OCI-M2 (cell line): ENCODE measurements at regions not wholly inside any gene's neighbourhood (a gene's known extent, or its start where the extent isn't known, plus 50 kb on each side); places are given as distances from the start of the nearest gene placed in this dataset.
"Not testable (repeated sequence)": the region's sequence is repeated elsewhere in the genome, so short reads cannot be mapped to it uniquely, and the experiment has no call there.

Experiments used
- DNase-seq: peaks from one replicate; lab custom pipeline; 2025; ENCODE audit not compliant: unreplicated experiment; lab: John Stamatoyannopoulos, UW

DNA sequence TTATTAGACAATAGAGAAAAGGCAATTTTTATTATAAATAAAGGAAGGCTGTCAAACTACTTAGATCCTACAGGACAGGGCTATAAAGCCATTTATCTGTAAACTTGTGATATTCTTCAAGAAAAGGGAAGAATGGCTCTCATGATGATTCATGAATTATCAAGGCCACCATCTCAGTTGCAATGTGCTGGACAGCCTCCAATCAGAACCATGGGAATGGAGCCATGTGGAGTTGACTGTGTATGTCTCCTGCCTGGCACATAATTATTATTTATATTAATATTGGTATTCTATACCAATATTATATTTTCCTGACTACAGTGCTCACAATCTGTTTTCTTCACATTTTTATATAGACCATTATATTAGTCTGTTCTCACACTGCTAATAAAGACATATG is 560.5 kb upstream of the MIR17HG start:
- DNase-seq, result no peak

DNA sequence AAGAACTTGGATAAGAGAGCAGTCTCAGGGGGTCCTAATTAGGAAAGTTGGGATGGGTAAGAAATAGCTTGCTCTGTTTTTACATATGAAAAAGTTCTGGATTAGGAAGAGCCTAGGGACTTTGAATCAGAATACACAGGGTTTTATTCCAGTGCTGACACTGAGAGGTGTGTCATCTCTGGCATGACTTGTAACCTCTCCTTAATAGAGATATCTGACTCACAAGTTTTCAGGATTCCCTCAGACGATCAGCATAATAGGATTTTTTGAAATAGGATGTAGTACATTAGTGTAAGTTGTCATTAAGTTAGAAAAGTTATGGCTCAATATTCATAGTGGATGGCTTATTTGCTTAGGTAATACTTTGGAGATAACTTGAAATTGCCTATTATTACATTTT is 555.2 kb upstream of the MIR17HG start:
- no peak for DNase-seq

DNA sequence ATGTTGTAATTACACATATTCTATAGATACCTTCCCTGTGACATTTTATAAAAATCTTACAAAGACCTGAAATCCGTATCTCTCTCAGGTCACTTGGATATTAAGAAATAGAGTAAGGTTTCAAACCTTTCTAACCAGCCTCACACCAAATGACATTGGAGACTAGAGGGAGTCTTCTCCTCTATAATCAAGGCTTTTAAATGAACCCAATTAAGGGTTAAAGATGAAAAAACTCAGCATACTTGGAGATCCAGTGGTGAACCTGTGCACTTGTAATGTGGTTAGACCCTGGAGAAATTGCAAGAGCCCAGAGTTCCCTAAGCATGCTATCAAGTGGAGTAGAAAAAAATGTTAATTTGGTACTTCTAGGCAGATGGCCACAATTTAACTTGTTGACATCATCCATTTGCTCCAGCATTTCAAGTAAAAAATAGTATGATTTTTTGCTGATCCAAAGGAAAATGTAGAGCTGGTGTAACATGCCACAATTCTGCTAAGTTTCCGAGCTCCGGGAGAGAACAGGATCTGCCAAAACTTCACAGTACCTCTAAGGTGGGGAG is 554.1 kb upstream of the MIR17HG start:
- DNase-seq, result no peak

DNA sequence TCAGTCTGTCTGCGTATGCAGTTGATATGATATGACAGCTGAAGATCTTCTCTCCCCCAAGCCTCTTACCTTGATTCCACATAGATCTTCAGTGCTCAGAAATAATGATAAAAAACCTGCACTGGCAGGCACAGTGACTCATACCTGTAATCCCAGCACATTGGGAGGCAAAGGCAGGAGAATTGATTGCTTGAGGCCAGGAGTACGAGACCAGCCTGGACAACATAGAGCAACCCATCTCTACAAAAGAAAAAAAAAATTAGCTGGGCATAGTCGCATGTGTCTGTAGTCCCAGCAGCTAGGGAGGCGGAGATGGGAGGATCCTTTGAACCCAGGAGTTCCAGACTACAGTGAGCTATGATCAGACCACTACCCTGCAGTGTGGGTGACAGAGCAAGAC is 551.0 kb upstream of the MIR17HG start:
- DNase-seq, result no peak

DNA sequence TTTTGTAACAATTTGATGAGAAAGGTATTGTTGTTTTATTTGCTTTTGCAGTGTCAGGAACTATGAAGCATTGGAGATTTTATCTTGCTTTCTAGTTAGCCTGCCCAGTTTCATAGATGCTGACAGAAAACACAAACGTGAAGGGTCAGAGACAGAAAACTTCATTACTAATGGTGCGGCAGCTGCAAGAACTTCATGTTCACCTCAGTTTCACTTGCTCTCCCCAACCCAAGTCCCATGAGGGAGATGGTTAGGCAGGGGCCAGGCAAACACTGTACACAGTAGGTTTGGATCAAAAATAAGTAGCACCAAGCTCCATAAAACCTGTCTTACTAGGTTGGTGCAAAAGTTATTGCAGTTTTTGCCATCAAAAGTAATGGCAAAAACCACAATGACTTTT is 550.2 kb upstream of the MIR17HG start:
- no peak for DNase-seq

DNA sequence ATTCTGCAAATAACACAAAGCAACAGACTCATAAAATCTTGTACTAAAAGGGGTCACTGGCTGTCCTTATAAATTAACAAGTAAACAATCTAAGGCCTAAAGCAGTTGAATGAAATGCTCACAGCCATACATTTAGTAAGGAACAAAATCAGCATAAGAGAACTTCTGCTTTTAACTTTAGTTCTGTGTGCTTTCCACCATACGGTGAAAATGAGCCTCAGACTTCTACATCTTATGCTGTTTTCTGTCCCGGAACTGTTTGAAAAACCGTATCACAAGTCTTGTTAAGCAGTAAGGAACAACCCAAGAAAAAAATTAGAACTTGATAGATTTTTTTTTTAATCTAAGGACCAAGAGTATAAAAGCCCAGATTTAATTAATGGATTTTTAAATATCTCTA is 549.1 kb upstream of the MIR17HG start:
- no peak for DNase-seq

DNA sequence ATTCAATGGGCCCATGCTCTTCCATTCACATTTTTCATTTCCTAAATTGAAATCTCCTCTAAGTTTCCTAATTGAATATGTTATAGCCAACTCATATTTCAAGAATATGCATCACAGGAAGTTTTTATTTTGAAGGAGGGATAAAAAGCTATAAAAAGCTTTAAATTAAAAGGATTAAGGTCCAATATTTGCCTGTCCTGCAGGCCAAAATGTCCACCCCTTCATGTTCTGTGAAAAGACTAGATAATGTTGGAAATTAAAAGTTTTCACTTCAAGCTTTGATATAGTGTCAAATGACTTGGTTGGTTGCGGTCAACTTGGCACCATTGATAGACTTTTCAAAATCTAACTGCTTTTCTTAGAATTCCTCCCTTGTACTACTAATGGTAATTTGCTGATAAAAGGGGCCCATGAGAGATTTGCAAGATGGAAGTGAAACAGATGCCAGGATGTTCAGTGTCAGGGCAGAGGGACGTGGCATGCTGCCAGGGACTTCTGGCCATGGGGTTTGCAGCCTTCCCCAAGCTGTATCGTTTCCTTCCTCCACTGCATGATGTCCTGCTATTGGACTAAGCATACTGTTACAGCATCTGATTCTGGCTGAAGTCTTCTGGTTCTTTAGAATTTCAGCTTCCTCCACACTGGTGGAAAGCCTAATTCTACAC is 547.3 kb upstream of the MIR17HG start:
- no peak for DNase-seq

DNA sequence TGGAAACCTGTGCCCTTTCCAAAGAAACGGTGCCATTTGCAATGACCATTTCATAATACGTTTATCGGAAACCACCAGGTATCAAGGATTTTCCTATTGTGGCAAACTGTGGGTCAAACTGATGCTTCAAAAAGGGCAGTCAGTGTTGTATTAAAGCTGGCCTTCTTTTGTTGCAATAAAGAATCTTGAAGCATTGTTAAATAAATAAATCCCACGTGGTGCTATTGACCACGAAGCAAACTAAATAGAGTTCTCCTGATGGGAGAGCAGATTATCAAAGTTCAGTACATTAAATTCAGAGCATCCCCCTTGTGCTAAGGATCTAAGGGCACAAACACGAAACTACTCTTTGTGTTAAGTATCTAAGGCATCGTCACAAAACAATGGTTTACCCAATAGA is 545.9 kb upstream of the MIR17HG start:
- DNase-seq, result no peak

DNA sequence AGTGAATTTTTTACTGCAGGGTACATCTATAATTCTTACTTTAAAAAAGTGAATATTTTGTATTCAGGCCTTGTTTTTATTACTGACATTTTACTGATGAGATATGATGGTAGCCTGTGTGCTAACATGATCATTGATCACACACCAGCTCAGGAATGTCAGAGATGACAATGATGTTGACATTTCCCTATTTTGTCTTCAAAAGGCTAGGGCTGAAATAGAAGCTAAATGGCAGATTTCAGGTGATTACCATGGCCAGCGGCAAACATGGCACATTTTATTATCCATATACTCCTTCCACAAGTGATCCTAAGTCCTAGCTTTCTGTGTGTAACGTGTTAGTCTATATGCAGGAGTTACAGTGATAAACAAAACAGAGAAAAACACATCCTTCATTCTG is 544.3 kb upstream of the MIR17HG start:
- no peak for DNase-seq

DNA sequence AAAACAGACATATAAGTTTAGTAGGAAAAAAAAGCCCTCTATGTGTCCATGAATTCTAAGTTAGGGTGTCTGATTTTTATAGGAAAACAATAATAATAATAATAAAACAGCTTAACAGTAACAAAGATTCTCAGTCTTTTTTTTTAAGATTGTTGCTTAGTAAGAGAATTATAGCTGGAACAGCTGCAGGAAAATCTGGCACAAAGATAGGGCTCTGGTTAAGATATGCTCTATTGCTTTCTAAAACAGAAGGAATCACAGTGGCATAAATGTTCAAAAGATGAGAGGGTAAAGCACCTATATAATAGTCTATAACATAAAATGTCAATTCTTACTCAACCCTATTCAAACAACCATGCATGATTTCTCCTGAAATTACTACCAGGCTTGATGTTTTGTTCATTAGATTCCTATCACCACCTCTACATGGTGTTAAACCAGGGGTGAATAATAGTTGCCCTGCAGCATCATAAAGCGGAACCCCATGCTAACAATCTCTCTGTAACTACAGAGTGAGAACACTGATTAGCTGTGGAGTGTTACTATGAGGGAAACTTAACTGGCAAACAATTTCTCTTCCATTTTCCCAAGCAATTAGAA is 541.4 kb upstream of the MIR17HG start:
- no peak for DNase-seq

DNA sequence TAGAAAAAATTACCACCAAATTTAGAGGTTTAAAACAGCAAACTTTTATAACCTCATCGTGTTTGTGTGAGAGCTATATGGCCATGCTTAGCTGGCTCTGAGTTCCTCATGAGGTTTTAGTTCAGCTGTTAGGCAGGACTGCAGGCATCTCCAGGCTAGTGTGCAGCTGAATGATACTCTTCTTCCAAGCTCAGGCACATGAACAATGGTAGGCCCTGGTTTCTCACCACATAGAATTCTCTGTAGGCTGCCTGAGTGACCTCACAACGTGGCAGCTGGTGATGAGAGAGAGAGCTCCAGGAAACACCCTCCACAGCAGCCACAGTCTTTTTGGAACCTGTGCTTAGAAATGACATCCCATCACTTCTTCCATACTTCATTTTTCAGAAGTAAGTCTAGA is 540.6 kb upstream of the MIR17HG start:
- no peak for DNase-seq

DNA sequence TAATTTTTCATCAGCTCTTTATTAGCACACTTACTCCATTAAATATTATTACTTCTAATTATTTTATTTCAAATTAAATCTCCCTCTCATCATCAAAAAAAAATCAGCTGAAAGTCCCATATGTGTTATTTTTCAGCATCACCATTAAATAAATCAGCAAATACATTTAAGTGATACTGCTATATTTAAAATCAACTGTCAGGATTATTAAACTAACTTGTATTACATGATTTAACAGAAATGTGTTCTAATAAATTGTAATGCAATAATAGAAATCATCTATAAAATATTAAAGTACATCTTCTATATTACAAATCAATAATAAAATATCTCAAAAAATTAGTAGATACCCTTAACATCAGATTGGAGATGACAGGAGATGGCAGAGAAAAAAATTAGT is 538.6 kb upstream of the MIR17HG start:
- no peak for DNase-seq

DNA sequence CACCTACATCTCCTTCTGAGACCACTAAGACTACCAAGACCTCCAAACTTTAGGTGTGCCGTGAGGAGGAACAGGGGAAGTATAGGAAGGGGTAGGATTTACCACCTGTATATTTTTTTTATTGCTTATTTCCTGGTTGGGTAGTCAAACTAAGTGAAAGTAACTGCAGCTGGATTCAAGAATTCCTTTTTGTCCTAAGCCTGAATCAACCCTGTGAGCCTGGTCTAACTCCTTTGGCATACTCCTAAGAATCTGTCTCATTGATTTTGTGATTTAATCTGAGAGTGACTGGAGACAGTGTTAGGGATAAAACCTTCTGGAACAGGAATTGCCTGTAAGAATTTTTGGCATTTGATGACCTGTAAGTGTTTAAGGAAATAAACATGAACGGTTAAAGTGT is 523.5 kb upstream of the MIR17HG start:
- DNase-seq, result no peak

DNA sequence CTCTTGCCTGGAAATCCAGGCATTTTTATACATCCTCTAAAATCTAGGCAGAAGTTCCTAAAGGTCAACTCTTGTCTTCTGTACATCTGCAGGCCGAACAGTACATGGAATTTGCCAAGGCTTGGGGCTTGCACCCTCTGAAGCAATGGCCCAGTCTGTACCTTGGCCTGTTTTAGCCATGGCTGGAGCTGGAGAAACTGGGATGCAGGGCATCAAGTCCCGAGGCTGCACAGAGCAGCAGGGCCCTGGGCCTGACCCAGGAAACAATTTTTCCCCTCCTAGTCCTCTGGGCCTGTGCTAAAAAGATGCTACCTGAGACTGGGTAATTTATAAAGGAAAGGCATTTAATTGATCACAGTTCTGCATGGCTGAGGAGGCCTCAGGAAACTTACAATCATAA is 520.8 kb upstream of the MIR17HG start:
- no peak for DNase-seq

DNA sequence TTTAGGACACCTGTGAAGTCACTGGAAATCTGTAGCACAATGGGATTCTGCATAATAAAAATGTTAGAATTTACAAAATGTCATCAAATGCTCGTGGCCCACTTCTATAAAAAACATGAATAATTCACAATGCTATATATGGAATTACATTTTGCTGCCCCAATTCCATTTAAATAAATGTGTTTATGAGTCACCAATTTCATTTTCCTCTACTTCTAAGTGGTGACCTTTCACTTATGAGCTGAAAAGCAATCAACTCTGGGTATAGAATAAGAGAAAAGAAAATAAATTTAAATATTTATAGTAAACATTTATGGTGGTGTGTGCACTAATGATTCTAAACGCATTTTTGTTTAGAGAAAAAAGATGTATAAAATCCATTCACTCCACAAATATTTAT is 516.7 kb upstream of the MIR17HG start:
- no peak for DNase-seq

DNA sequence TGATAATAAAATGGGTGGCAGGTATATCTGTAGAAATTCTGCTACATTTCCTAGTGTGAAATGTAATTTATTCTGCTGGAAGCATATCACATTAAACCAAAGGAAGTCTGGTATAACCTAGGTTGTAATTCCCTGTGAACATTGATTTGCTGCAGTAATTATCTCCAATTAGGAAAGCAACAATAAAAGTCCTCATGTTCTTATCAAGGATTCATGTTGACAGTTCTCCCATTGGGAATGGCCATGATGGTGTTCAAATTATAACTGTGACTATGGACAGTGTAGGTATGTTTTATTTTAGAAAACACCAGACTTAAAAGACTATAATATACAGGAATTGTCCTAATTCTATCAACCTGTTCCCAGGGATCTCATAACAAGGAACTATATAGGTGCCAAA is 513.5 kb upstream of the MIR17HG start:
- DNase-seq, result no peak

DNA sequence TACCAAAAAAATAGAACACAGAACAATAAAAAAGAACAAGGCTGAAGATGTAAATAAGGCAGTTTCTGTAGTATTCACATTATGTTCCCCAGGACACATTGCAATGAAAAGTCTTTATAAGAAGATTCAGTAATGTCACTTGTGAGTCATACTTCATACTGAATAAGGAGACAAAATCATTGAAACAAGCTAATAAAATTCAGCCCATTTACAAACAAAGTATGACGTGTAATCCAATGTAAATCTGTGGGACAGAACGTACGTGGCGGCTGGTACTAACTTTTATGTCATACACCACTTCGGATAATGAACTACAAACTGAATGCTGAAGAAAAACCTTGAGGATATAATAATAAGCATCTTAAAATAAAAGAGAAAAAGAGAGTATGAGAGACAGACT is 512.8 kb upstream of the MIR17HG start:
- no peak for DNase-seq

DNA sequence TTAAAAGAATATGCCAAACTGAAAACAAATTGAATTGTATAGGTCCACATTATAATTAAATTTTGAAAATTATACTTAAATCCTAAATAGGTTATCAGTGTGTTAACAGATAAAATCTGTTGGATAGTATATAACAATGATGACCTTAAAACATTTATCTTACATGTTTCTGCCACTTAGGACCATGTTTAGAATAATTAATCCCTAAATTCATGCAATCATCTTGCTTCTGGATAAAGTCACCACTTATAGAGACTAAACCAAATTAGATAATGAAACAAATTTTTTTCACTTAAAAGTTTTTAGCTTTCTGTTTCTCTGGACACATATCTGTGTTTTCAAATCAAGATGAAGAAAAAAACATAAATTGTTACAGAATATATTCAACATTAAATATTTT is 511.7 kb upstream of the MIR17HG start:
- DNase-seq, result no peak

DNA sequence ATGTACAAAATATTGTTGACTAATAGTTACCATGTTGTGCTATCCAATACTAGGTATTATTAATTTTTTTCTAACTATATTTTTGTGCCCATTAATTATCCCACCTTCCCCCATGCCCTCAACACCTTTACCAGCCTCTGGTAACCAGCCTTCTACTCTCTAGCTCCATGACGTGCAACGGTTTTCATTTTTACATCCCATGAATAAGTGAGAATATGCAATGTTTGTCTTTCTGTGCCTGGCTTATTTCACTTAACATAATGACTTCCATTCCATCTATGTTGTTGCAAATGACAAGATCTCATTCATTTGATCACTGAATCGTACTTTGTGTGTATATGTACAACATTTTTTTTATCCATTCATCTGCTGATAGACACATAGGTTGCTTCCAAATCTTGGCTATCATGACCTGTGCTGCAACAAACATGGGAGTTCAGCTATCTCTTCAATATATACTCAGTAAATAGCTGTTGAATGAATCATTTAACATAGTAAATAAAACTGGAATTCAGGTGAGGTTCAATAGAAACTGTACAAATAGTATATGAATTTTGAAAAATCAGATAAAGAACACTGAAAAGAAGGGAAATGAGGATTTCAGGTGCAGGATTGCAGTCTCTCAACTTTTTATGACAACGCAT is 509.0 kb upstream of the MIR17HG start:
- no peak for DNase-seq

DNA sequence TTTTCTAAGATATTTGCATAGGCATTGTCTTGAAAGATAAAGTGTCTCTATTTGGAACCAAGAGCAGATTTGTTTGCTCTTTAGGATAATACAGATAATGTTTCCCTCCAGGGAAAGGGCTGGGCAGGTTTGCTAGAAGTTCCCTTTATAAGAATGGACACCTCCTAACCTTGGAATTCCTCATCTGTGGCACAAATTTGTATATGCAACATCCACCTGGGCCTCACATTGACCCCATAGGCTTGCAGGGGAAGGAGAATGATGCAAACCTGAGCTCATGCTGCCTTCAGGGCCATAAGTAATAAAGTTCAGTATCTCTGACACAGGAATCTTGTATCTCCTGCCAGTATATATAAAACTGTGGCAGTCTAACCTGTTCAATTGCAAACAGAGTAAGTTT is 508.4 kb upstream of the MIR17HG start:
- DNase-seq, result no peak

DNA sequence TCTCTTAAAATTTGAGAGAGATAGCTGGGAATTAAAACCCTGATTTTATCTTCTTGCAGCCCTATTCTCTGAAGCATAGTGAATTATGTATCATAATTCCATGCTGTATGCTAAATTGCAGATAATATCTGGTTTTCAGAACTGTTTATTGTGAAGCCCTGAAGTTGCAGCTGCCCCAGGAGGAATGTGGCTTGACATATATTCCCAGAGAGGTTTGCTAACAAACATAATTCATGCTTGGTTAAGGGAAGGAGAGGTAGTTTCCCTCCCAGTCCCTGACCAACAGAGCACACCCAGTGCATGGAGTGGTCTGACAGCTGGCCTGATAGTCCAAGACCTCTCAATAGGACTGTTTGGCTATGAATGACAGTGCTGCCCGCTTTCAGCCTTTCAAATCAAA is 500.6 kb upstream of the MIR17HG start:
- DNase-seq, result no peak

DNA sequence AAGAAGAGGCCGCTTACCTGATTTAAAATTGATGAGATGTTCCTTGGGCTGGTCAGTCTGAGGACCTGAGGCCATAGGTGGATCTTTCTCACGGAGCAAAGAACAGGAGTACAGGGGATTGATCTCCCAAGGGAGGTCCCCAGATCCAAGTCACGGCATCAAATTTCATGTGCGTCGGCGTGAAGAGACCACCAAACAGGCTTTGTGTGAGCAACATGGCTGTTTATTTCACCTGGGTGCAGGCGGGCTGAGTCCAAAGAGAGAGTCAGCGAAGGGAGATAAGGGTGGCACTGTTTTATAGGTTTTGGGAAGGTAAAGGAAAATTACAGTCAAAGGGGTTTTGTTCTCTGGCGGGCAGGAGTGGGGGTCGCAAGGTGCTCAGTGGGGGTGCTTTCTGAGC is 493.8 kb upstream of the MIR17HG start:
- DNase-seq, result not testable (repeated sequence)

DNA sequence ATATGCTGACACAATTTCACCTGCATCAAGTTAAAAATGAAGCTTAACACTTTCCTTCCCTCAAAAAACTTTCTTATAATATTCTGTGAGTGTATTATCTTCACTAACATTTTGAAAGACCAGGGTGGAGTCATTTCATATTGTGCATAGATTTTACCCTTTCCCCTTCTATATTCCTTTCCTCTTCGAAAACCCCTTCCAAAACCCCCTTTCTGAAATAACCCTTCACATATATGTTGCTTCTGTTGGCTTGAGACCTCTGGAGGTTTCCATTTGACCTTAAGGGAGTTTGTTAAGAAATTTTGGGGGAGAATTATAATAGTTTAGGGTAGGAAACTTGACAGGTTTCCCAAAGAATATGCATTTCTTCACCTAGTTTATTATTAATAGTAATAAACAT is 489.6 kb upstream of the MIR17HG start:
- no peak for DNase-seq
